BLaER1 treated with 17β-estradiol and CSF1 and Interleukin-3, amounts not matched to agents 10 nM and 100 nM (cell line): ENCODE measurements at regions not wholly inside any gene's neighbourhood (a gene's known extent, or its start where the extent isn't known, plus 50 kb on each side); places are given as distances from the start of the nearest gene placed in this dataset.
"Not testable (repeated sequence)": the region's sequence is repeated elsewhere in the genome, so short reads cannot be mapped to it uniquely, and the experiment has no call there.

ENCODE experiments used
- H3K27ac ChIP-seq, 11 experiments: shearing (Covaris generic); formaldehyde crosslinking; 2 replicates each; pipeline ENCODE4 v1.8.1; 2022
- H3K27me3 ChIP-seq, 11 experiments: shearing (Covaris generic); formaldehyde crosslinking; 2 replicates each; pipeline ENCODE4 v1.8.1; 2022
- H3K36me3 ChIP-seq, 11 experiments: shearing (Covaris generic); formaldehyde crosslinking; 2 replicates each; pipeline ENCODE4 v1.8.1; 2022
- H3K4me1 ChIP-seq, 10 experiments: shearing (Covaris generic); formaldehyde crosslinking; 2 replicates each; pipeline ENCODE4 v1.8.1; 2022
- H3K4me2 ChIP-seq, 11 experiments: shearing (Covaris generic); formaldehyde crosslinking; 2 replicates each; pipeline ENCODE4 v1.8.1; 2022
- H3K4me3 ChIP-seq, 10 experiments: shearing (Covaris generic); formaldehyde crosslinking; 2 replicates each; pipeline ENCODE4 v1.8.1; 2022
- H3K9ac ChIP-seq, 11 experiments: shearing (Covaris generic); formaldehyde crosslinking; 2 replicates each; pipeline ENCODE4 v1.8.1; 2022
- H3K9me3 ChIP-seq, 11 experiments: shearing (Covaris generic); formaldehyde crosslinking; replicated peaks in 1 of 11; 2 replicates each; pipeline ENCODE4 v1.8.1; 2022
- H4K20me1 ChIP-seq, 11 experiments: shearing (Covaris generic); formaldehyde crosslinking; 2 replicates each; pipeline ENCODE4 v1.8.1; 2022
- Cebpa-rat ChIP-seq, 11 experiments: shearing (Covaris generic); IDR thresholded peaks; 2 replicates each; pipeline ENCODE4 v1.8.1; 2022

DNA sequence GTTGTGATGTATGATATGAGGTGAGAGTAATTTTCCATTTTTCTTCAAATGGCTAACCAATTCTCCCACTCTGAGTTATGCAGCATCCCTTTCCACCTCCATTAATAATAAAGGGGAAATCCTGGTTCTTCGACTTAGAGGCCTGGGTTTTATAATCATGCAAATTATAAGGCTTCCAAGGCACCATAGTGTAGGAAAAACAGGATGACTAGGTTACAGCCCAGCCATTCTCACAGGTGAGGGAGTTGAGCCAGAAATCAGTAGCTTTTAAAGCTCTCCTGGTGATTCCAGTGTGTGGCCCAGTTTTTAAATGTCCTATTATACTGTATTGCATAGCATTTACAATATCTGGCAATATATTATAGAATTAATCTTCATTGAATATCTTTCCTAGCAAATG is 203.1 kb downstream of the ARHGEF9 start:
- Histone ChIP-seq H3K27me3 (no peaks in the 10 kb centered on the region), H3K4me3 (no peak overlapping the region), H3K4me2 (no peak overlapping the region), H4K20me1 (no peaks in the 10 kb centered on the region), H3K9ac (no peak overlapping the region), H3K9me3 (peaks cover 0 to 5% (median 0%) of the 10 kb centered on the region in 11 experiments; a peak in 2 of 22 replicates), H3K4me1 (no peaks in the 10 kb centered on the region), H3K27ac (no peak overlapping the region), H3K36me3 (no peaks in the 10 kb centered on the region)
- no peak for TF ChIP-seq Cebpa-rat (IDR thresholded peaks at IDR 0.05)

DNA sequence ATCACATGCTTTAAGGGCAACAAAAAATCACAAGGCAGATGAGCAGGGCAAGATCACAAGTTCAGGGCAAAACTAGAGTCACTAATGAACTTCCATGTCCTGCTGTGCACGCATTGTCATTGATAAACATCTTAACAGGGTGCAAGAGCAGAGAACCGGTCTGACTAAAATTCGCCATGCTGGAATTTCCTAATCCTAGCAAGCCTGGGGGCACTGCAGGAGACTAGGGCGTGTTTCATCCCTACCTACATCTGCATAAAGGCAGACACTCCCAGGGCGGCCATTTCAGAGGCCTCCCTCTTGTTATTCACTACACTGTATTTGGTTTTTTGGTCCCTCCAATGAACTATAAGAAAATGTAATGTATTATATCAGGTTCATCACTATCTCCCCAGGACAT is 203.6 kb downstream of the ARHGEF9 start:
- Histone ChIP-seq H3K4me3 (no peak overlapping the region), H3K4me1 (no peaks in the 10 kb centered on the region), H3K36me3 (no peaks in the 10 kb centered on the region), H3K9me3 (peaks cover 0 to 5% (median 0%) of the 10 kb centered on the region in 11 experiments; a peak in 1 of 22 replicates), H4K20me1 (no peaks in the 10 kb centered on the region), H3K4me2 (no peak overlapping the region), H3K9ac (no peak overlapping the region), H3K27ac (no peak overlapping the region), H3K27me3 (no peaks in the 10 kb centered on the region)
- TF ChIP-seq Cebpa-rat (IDR thresholded peaks at IDR 0.05): no peak

DNA sequence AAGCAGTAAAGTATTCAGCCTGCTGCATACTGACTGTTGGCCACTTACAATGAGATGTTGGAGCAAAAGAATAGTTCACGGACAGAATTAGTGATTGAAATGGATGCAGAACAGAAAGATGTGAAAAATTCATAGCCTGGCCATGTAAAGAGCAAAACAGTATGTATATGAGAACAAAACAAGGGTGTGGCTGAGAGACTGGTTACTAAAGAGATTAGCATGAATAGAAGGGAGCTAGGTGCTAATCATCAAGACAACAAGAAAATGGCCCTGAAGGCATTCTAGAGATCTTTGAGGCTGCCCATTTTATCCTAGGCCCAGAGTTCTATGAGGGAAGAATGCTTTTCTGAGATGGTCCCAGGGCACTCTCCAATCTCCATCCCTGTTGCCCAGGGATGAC is 208.5 kb downstream of the ARHGEF9 start:
- Histone ChIP-seq H3K27me3 (no peaks in the 10 kb centered on the region), H3K4me3 (no peak overlapping the region), H4K20me1 (no peaks in the 10 kb centered on the region), H3K9ac (no peak overlapping the region), H3K27ac (no peak overlapping the region), H3K4me1 (no peaks in the 10 kb centered on the region), H3K4me2 (no peak overlapping the region), H3K9me3 (peaks cover 0 to 4% (median 0%) of the 10 kb centered on the region in 11 experiments; a peak in 1 of 22 replicates), H3K36me3 (no peaks in the 10 kb centered on the region)
- no peak for TF ChIP-seq Cebpa-rat (IDR thresholded peaks at IDR 0.05)

DNA sequence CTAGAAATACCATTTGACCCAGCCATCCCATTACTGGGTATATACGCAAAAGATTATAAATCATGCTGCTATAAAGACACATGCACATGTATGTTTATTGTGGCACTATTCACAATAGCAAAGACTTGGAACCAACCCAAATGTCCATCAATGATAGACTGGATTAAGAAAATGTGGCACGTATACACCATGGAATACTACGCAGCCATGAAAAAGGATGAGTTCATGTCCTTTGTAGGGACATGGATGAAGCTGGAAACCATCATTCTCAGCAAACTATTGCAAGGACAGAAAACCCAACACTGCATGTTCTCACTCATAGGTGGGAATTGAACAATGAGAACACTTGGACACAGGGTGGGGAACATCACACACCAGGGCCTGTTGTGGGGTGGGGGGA is 209.3 kb downstream of the ARHGEF9 start:
- H3K27ac ChIP-seq, H3K9ac ChIP-seq, H3K27me3 ChIP-seq, H3K4me3 ChIP-seq, H4K20me1 ChIP-seq, H3K4me2 ChIP-seq, H3K9me3 ChIP-seq, H3K36me3 ChIP-seq, H3K4me1 ChIP-seq: not testable (repeated sequence)

DNA sequence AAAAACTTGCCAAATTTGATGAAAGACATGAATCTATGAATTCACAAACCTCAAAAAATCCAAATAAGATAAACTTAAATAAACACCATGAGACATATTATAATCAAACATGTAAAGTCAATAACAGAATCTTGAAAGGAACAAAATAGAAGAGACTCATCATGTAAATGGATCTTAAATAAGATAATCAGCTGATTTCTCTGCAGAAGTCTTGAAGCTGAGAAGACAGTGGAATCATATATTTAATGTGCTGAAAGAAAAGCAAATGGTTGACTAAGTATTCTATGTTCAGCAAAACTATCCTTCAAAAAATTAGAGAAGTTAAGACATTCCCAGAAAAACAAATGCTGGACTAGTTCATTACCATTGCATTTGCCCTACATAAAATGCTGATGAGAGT is 215.7 kb upstream of the SPIN4 start:
- Histone ChIP-seq H3K9me3 (peaks cover 5 to 25% (median 19%) of the 10 kb centered on the region in 11 experiments; a peak in 11 of 22 replicates), H3K27me3 (no peaks in the 10 kb centered on the region), H3K27ac (no peak overlapping the region), H3K4me3 (no peak overlapping the region), H3K36me3 (no peaks in the 10 kb centered on the region), H3K4me2 (no peak overlapping the region), H3K4me1 (peaks cover 0 to 2% (median 0%) of the 10 kb centered on the region in 10 experiments; a peak in 1 of 20 replicates), H4K20me1 (no peaks in the 10 kb centered on the region), H3K9ac (no peak overlapping the region)
- TF ChIP-seq Cebpa-rat (IDR thresholded peaks at IDR 0.05): no peak

DNA sequence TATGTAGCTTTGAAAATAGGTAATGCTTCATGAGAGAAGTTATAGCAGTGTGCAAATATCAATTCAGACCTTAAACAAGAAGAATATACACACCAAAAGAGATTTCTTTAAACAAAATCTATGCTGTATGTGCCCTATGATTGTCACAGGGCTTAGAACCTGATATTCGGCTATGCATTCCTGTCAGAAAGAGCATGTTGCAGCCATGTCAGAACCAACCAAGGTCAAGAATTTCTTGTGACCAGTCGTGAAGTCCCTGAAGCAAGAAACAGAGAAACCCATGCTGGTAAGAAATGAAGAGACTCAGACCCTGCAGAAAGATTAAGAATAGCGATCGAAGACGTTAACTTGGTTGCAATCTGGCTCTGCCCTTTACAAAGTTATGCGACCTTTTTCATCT is 210.3 kb upstream of the SPIN4 start:
- Histone ChIP-seq H3K4me3 (peak overlapping the region; percentile 64 to 73 (median 72); a peak in 19 of 20 replicates), H3K27me3 (no peaks in the 10 kb centered on the region; a peak in 2 of 22 replicates), H3K4me1 (peaks cover 0 to 13% (median 4%) of the 10 kb centered on the region in 10 experiments; a peak in 6 of 20 replicates), H4K20me1 (no peaks in the 10 kb centered on the region), H3K4me2 (peak overlapping the region; percentile 47 to 78 (median 57)), H3K9me3 (peaks cover 4 to 18% (median 13%) of the 10 kb centered on the region in 11 experiments; a peak in 10 of 22 replicates), H3K27ac (no peak overlapping the region), H3K36me3 (no peaks in the 10 kb centered on the region), H3K9ac (peak overlapping the region in 3 of 11 experiments; percentile 36 to 75 (median 72); a peak in 3 of 22 replicates)
- no peak for TF ChIP-seq Cebpa-rat (IDR thresholded peaks at IDR 0.05)

DNA sequence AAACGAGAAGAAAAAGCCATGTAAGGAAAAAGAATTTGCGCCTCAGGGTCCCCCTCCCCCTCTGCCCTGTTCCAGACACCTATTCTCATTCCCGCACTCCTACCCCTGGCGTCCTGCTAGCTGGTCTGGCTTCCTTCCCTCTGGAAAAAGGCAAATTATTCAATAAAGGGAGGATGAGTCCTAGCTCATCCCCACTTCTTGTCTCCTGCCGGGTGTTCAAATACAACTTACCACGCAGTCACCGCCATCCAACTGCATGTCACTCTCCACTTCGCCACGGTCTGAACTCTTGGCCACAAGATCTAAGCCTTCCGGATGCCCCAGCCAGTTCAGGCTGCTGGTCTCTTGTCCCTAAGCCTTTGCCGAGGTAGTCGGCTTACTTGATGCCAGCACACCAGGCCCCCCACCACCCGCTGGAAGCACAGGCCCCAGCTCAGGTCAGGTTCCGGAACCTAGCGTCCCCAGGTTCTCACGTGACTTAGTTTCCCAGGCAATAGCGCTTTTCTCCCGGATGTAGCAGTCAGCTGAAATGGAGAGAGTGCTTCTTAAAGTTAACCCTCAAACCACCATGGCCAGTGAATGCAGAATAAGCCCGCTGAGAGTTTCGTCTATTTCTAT is 209.6 kb upstream of the SPIN4 start:
- Histone ChIP-seq H3K36me3 (no peaks in the 10 kb centered on the region), H3K27ac (peak overlapping the region; percentile 50 to 75 (median 68)), H3K4me1 (peaks cover 0 to 13% (median 4%) of the 10 kb centered on the region in 10 experiments; a peak in 6 of 20 replicates), H3K9ac (peak overlapping the region; percentile 69 to 80 (median 77)), H3K4me3 (peak overlapping the region; percentile 64 to 73 (median 72)), H3K27me3 (no peaks in the 10 kb centered on the region; a peak in 2 of 22 replicates), H3K9me3 (peaks cover 3 to 15% (median 9%) of the 10 kb centered on the region in 11 experiments; a peak in 8 of 22 replicates), H4K20me1 (no peaks in the 10 kb centered on the region), H3K4me2 (peak overlapping the region; percentile 52 to 78 (median 61); a peak in 21 of 22 replicates)
- TF ChIP-seq Cebpa-rat (IDR thresholded peaks at IDR 0.05): no peak

DNA sequence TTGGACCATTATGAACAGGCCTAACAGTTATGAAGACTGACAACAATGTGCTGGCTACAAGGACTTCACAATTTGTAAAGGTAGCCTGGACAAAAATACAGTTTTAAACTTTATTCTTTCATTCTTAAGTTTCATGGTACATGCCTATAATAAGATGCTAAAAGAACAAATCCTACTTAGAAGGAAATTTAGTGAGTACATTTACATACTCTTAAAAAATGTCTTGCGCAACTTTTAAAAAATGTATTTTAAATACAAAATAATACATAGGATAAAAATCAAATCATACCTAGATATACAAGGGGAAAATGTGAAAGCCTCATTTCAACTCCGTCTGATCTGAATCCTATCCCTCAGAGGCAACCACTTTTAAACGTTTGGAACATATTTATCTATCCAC is 200.7 kb upstream of the SPIN4 start:
- Histone ChIP-seq H3K4me1 (no peaks in the 10 kb centered on the region), H3K4me2 (no peak overlapping the region), H4K20me1 (no peaks in the 10 kb centered on the region), H3K9me3 (peaks cover 8 to 48% (median 14%) of the 10 kb centered on the region in 11 experiments; a peak in 18 of 22 replicates), H3K9ac (no peak overlapping the region), H3K36me3 (peaks cover 0 to 3% (median 0%) of the 10 kb centered on the region in 11 experiments; a peak in 1 of 22 replicates), H3K27me3 (no peaks in the 10 kb centered on the region), H3K27ac (no peak overlapping the region), H3K4me3 (no peak overlapping the region)
- TF ChIP-seq Cebpa-rat (IDR thresholded peaks at IDR 0.05): peak in 2 of 11 experiments; percentile 26 to 54; a peak in 1 of 22 replicates

DNA sequence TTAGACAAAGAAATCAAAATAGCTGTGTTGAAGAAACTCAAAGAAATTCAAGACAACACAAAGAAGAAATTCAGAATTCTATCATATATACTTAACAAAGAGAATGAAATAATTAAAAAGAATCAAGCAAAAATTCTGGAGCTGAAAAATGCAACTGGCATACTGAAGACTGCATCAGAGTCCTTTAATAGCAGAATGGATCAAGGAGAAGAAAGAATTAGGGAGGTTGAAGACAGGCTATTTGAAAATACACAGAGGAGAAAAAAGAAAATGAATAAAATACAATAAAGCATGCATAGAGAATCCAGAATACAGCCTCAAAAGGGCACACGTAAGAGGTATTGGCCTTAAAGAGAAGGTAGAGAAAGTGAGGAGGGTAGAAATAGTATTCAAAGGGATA is 179.5 kb upstream of the SPIN4 start:
- Histone ChIP-seq H3K4me1 (no peaks in the 10 kb centered on the region), H3K9ac (no peak overlapping the region), H4K20me1 (no peaks in the 10 kb centered on the region)

More for the DNA sequence above, 179.5 kb upstream of the SPIN4 start:
- Histone ChIP-seq H3K4me3 (no peak overlapping the region), H3K9me3 (peaks cover 27 to 47% (median 41%) of the 10 kb centered on the region in 11 experiments), H3K27me3 (peaks cover 0 to 8% (median 0%) of the 10 kb centered on the region in 11 experiments; a peak in 5 of 22 replicates), H3K36me3 (peaks cover 0 to 8% (median 0%) of the 10 kb centered on the region in 11 experiments; a peak in 1 of 22 replicates), H3K27ac (no peak overlapping the region), H3K4me2 (no peak overlapping the region)
- no peak for TF ChIP-seq Cebpa-rat (IDR thresholded peaks at IDR 0.05)
